ENCODE measurements at regions not wholly inside any gene's neighbourhood (a gene's known extent, or its start where the extent isn't known, plus 50 kb on each side); places are given as distances from the start of the nearest gene placed in this dataset.

GRCh38 chr3:17806876-17807275 lies 64.4 kb upstream of the TBC1D5 start:
- H3K14ac ChIP-seq (ENCODE audit: insufficient read depth, low read length) = no peak overlapping the region
- H3K23ac ChIP-seq (ENCODE audit: insufficient read length, low read depth, low read length) = no peak overlapping the region
- no peak overlapping the region for H2BK20ac ChIP-seq (ENCODE audit: low read depth, low read length, poor library complexity, severe bottlenecking)
- no peaks in the 10 kb centered on the region; the same call in 1 of the 2 replicates for H3K27me3 Mint-ChIP-seq (ENCODE audit: low read depth)
- no peak overlapping the region for H2AFZ ChIP-seq (ENCODE audit: low read length)
- no peak overlapping the region for H2BK12ac ChIP-seq (ENCODE audit: insufficient read length, low read depth, low read length)
- H2BK5ac ChIP-seq (ENCODE audit: insufficient read length, low read length) = no peak overlapping the region
- H4K8ac ChIP-seq (replicated peaks; ENCODE audit: insufficient read length, low read depth, low read length) = no peak overlapping the region
- H3K9ac ChIP-seq (ENCODE audit: extremely low read depth, insufficient read length, low read length) = no peak overlapping the region
- H3K27me3 ChIP-seq (ENCODE audit: insufficient read depth, low read length) = no peaks in the 10 kb centered on the region
- H3K27ac Mint-ChIP-seq = no peak overlapping the region
- no peaks in the 10 kb centered on the region for H3K4me1 Mint-ChIP-seq
- TF ChIP-seq CTCF (conservative IDR thresholded peaks at IDR 0.05) = no peak
- H4K5ac ChIP-seq (ENCODE audit: insufficient read length, low read depth, low read length) = no peak overlapping the region
- no peak overlapping the region for H3K4me3 Mint-ChIP-seq
- no peak for DNase-seq
- no peak overlapping the region for H3T11ph ChIP-seq (ENCODE audit: low read length)
- H2AK5ac ChIP-seq (ENCODE audit: insufficient read length, low read length) = no peak overlapping the region
- no peaks in the 10 kb centered on the region for H3K79me1 ChIP-seq (ENCODE audit: insufficient read depth, low read depth, low read length, poor library complexity, severe bottlenecking)
- H3K18ac ChIP-seq (ENCODE audit: insufficient read length, low read depth, low read length) = no peak overlapping the region
- H3K4me1 ChIP-seq (ENCODE audit: insufficient read depth, low read length) = no peaks in the 10 kb centered on the region
- no peaks in the 10 kb centered on the region for H4K20me1 ChIP-seq (ENCODE audit: control insufficient read depth, insufficient read depth, insufficient read length)
- no peak overlapping the region for H2BK15ac ChIP-seq (ENCODE audit: low read depth, low read length)
- H3K9me3 Mint-ChIP-seq = no peaks in the 10 kb centered on the region
- no peak overlapping the region for H3K56ac ChIP-seq (ENCODE audit: insufficient read length, low read depth, low read length)
- no peak overlapping the region for H3K27ac ChIP-seq (ENCODE audit: insufficient read length, low read depth, low read length)
- no peak overlapping the region for H3K4ac ChIP-seq (ENCODE audit: low read depth, low read length)
- no peaks in the 10 kb centered on the region for H3K9me3 ChIP-seq (ENCODE audit: control insufficient read depth, low read depth, low read length)
- H3K36me3 Mint-ChIP-seq (ENCODE audit: insufficient read depth in 1 of 3, low read depth in 3 of 3) = no peaks in the 10 kb centered on the region
- WGBS (ENCODE audit: extremely low coverage, insufficient read length, low lambda C conversion rate) = no CpG with 5 or more reads among the region's 1 CpG
- no peaks in the 10 kb centered on the region for H3K79me2 ChIP-seq (ENCODE audit: insufficient read depth, low read length)
- no peak overlapping the region for H2BK120ac ChIP-seq (ENCODE audit: low read depth, low read length, poor library complexity, severe bottlenecking)
- no peaks in the 10 kb centered on the region for H3K23me2 ChIP-seq (ENCODE audit: insufficient read length, low read depth, low read length, poor library complexity, severe bottlenecking)
- no peak overlapping the region for H4K91ac ChIP-seq (ENCODE audit: insufficient read length, low read depth, low read length)
- H3K4me2 ChIP-seq (ENCODE audit: insufficient read depth, insufficient read length, low read length) = no peak overlapping the region
